OCI-LY7 (cell line): ENCODE measurements at regions not wholly inside any gene's neighbourhood (a gene's known extent, or its start where the extent isn't known, plus 50 kb on each side); places are given as distances from the start of the nearest gene placed in this dataset.

ENCODE experiments used
- BruUV-seq: library from RNA; stranded (reverse); fragments of 400-500 nt; replicated peaks from 2 replicates; lab custom pipeline; 2021; lab: Mats Ljungman, UMichigan
- CTCF ChIA-PET: fragments of 300-600 bp; sonication (Branson Sonifier 250); formaldehyde crosslinking; loops from one replicate; lab custom pipeline; 2022; ENCODE audit warnings: antibody characterized with exemption; ENCODE audit not compliant: unreplicated experiment; lab: Charles Lee
- POLR2A ChIA-PET: fragments of 300-600 bp; sonication (Branson Sonifier 250); formaldehyde crosslinking; loops from one replicate; lab custom pipeline; 2022; ENCODE audit warnings: antibody characterized with exemption; lab: Charles Lee
- DNase-seq: peaks from one replicate; pipeline ENCODE4 v3.0.0-alpha.2; 2015; ENCODE audit warnings: low spot score
- H2AFZ ChIP-seq: fragments of 200-600 bp; sonication (generic), shearing (Covaris generic); 2 replicates; pipeline ENCODE4 v1.6.1; 2014; ENCODE audit warnings: mild to moderate bottlenecking, antibody characterized with exemption, low read length, moderate library complexity
- H3K27ac ChIP-seq: fragments of 200-600 bp; sonication (generic); 2 replicates; pipeline ENCODE4 v1.5.1; 2014; ENCODE audit warnings: mixed run types, low read depth, mild to moderate bottlenecking, moderate library complexity, low read length, inconsistent platforms; ENCODE audit not compliant: poor library complexity, severe bottlenecking
- H3K36me3 ChIP-seq: fragments of 200-600 bp; sonication (generic); 2 replicates; pipeline ENCODE4 v1.6.1; 2014; ENCODE audit warnings: mild to moderate bottlenecking, antibody characterized with exemption, low read length, moderate library complexity, mixed read lengths; ENCODE audit not compliant: insufficient read depth
- H3K4me1 ChIP-seq: fragments of 200-600 bp; sonication (generic); 2 replicates; pipeline ENCODE4 v1.5.1; 2014; ENCODE audit warnings: mild to moderate bottlenecking, low read length; ENCODE audit not compliant: insufficient read depth, poor library complexity, severe bottlenecking
- H3K4me2 ChIP-seq: fragments of 200-600 bp; sonication (generic); 2 replicates; pipeline ENCODE4 v1.6.1; 2014; ENCODE audit warnings: mild to moderate bottlenecking, low read length
- H3K4me3 ChIP-seq: fragments of 200-600 bp; sonication (generic); 2 replicates; pipeline ENCODE4 v1.5.1; 2014; ENCODE audit warnings: mild to moderate bottlenecking, low read depth, low read length; ENCODE audit not compliant: poor library complexity, severe bottlenecking
- H3K79me2 ChIP-seq: fragments of 200-600 bp; sonication (generic); 2 replicates; pipeline ENCODE4 v1.6.1; 2016; ENCODE audit warnings: low read depth, mild to moderate bottlenecking, low read length, moderate library complexity, mixed read lengths; ENCODE audit not compliant: insufficient read depth
- H3K9me2 ChIP-seq: fragments of 200-600 bp; sonication (generic); 2 replicates; pipeline ENCODE4 v1.6.1; 2016; ENCODE audit warnings: mild to moderate bottlenecking, low read length, mixed read lengths; ENCODE audit not compliant: insufficient read depth
- H3K9me3 ChIP-seq: fragments of 200-600 bp; sonication (generic); 2 replicates; pipeline ENCODE4 v1.6.1; 2014; ENCODE audit warnings: mild to moderate bottlenecking, mixed run types, low read length, mixed read lengths
- H4K20me1 ChIP-seq: fragments of 200-600 bp; sonication (generic); 2 replicates; pipeline ENCODE4 v1.6.1; 2014; ENCODE audit warnings: mild to moderate bottlenecking, antibody characterized with exemption, low read length, moderate library complexity, mixed read lengths; ENCODE audit not compliant: insufficient read depth
- CTCF ChIP-seq: fragments of 200-600 bp; sonication (generic); conservative IDR thresholded peaks from 2 replicates; pipeline ENCODE4 v1.5.1; 2014; ENCODE audit warnings: mild to moderate bottlenecking, antibody characterized with exemption, low read length, moderate library complexity, mixed read lengths
- EZH2phosphoT487 ChIP-seq: fragments of 200-600 bp; sonication (generic); IDR thresholded peaks from 2 replicates; pipeline ENCODE4 v1.6.1; 2018; ENCODE audit warnings: low read depth, borderline replicate concordance, mild to moderate bottlenecking, mixed run types, antibody characterized with exemption, low read length, moderate library complexity, mixed read lengths
- intact Hi-C: fragments of 100-400 bp; cut with micrococcal nuclease; formaldehyde crosslinking; loops from one replicate; pipeline ENCODE4 v1.10.0; 2022; ENCODE audit not compliant: unreplicated experiment

- H3K27ac ChIP-seq, result no peak overlapping the region
- no peaks in the 10 kb centered on the region for H4K20me1 ChIP-seq
- no peaks in the 10 kb centered on the region for H3K9me3 ChIP-seq
- H3K9me2 ChIP-seq, result no peaks in the 10 kb centered on the region
- intact Hi-C loops, result no loop called here
- H3K4me3 ChIP-seq, result no peak overlapping the region
- TF ChIP-seq EZH2phosphoT487 (no peak), CTCF (no peak)
- ChIA-PET CTCF (no interaction called here), POLR2A (no interaction called here)
- no TSS peak for BruUV-seq
- H3K79me2 ChIP-seq, result no peaks in the 10 kb centered on the region
- no peak overlapping the region for H3K4me2 ChIP-seq
- DNase-seq, result no peak
- no peaks in the 10 kb centered on the region for H3K36me3 ChIP-seq
- no peaks in the 10 kb centered on the region for H3K4me1 ChIP-seq
- H2AFZ ChIP-seq, result no peak overlapping the region
Measured at GRCh38 chr9:17854487-17854886, 275.6 kb downstream of the SH3GL2 start.

GRCh38 chr9:17856995-17857394 is 278.1 kb downstream of the SH3GL2 start:
- no peak overlapping the region for H3K27ac ChIP-seq
- CTCF ChIA-PET, result no interaction called here
- DNase-seq, result no peak
- no peak overlapping the region for H3K4me2 ChIP-seq
- intact Hi-C loops, result no loop called here
- no peaks in the 10 kb centered on the region for H3K9me3 ChIP-seq
- no peaks in the 10 kb centered on the region for H3K36me3 ChIP-seq
- TF ChIP-seq CTCF (no peak), EZH2phosphoT487 (no peak)
- no peaks in the 10 kb centered on the region for H4K20me1 ChIP-seq
- POLR2A ChIA-PET, result no interaction called here
- H3K9me2 ChIP-seq, result no peaks in the 10 kb centered on the region
- H3K4me1 ChIP-seq, result no peaks in the 10 kb centered on the region
- H3K79me2 ChIP-seq, result no peaks in the 10 kb centered on the region
- no TSS peak for BruUV-seq
- no peak overlapping the region for H3K4me3 ChIP-seq
- H2AFZ ChIP-seq, result no peak overlapping the region

- Histone ChIP-seq H3K79me2 (no peaks in the 10 kb centered on the region), H3K4me1 (no peaks in the 10 kb centered on the region), H3K9me3 (no peaks in the 10 kb centered on the region), H2AFZ (no peak overlapping the region), H3K4me3 (no peak overlapping the region), H3K9me2 (no peaks in the 10 kb centered on the region), H3K36me3 (no peaks in the 10 kb centered on the region), H3K4me2 (no peak overlapping the region), H4K20me1 (no peaks in the 10 kb centered on the region), H3K27ac (no peak overlapping the region)
- ChIA-PET CTCF (no interaction called here), POLR2A (no interaction called here)
- no peak for DNase-seq
- BruUV-seq, result no TSS peak
- intact Hi-C loops, result no loop called here
- TF ChIP-seq EZH2phosphoT487, result no peak
- no peak for TF ChIP-seq CTCF
Measured at GRCh38 chr9:17859228-17859627, 280.4 kb downstream of the SH3GL2 start.
